Fibroblast of mammary gland (primary cell): ENCODE measurements at regions not wholly inside any gene's neighbourhood (a gene's known extent, or its start where the extent isn't known, plus 50 kb on each side); places are given as distances from the start of the nearest gene placed in this dataset.

Source experiments
- DNase-seq: peaks from one replicate; pipeline ENCODE4 v3.0.0-alpha.2; 2010; ENCODE audit warnings: low read depth
- H3K4me3 ChIP-seq: 2 replicates; pipeline ENCODE4 v1.5.1; 2011; ENCODE audit warnings: low read depth, mild to moderate bottlenecking, low read length, moderate library complexity; ENCODE audit not compliant: control insufficient read depth
- CTCF ChIP-seq: conservative IDR thresholded peaks from 2 replicates; pipeline ENCODE4 v1.5.1; 2011; ENCODE audit warnings: low read depth, low read length, inconsistent platforms; ENCODE audit not compliant: control insufficient read depth, insufficient read depth

- TF ChIP-seq CTCF = no peak
- H3K4me3 ChIP-seq = no peak overlapping the region
- DNase-seq = no peak
Observed at GRCh38 chr5:30413540-30413939, 779.9 kb upstream of the CDH6 start.

- no peak overlapping the region for H3K4me3 ChIP-seq
- no peak for TF ChIP-seq CTCF
- DNase-seq = no peak
Observed at GRCh38 chr5:30405821-30406220, 787.7 kb upstream of the CDH6 start.

- DNase-seq = peak; percentile 0
- H3K4me3 ChIP-seq = no peak overlapping the region
- TF ChIP-seq CTCF = no peak
Observed at GRCh38 chr5:30401479-30402058, 791.9 kb upstream of the CDH6 start.

- no peak for TF ChIP-seq CTCF
- no peak overlapping the region for H3K4me3 ChIP-seq
- no peak for DNase-seq
Observed at GRCh38 chr5:30398423-30398822, 795.1 kb upstream of the CDH6 start.

- DNase-seq = no peak
- H3K4me3 ChIP-seq = no peak overlapping the region
- TF ChIP-seq CTCF = no peak
Observed at GRCh38 chr5:30392897-30393296, 800.6 kb upstream of the CDH6 start.

GRCh38 chr5:30390095-30390494 lies 803.4 kb upstream of the CDH6 start:
- no peak overlapping the region for H3K4me3 ChIP-seq
- DNase-seq = no peak
- TF ChIP-seq CTCF = no peak
